Sigmoid colon (tissue), 4 donors: ENCODE measurements at regions not wholly inside any gene's neighbourhood (a gene's known extent, or its start where the extent isn't known, plus 50 kb on each side); places are given as distances from the start of the nearest gene placed in this dataset.

ENCODE experiments used
- CTCF ChIP-seq, 4 experiments: fragments of 450-650 bp in 3 of 4; fragments of 200-600 bp in 1 of 4; IDR thresholded peaks; one replicate each; pipeline ENCODE4 v1.5.1; 2016 to 2019; ENCODE audit warnings: antibody characterized with exemption in 4 of 4, mild to moderate bottlenecking in 3 of 4, moderate library complexity in 2 of 4
- POLR2A ChIP-seq, 2 donors: fragments of 450-650 bp; IDR thresholded peaks; one replicate each; pipeline ENCODE4 v1.6.1; 2016; ENCODE audit warnings: antibody characterized with exemption in 2 of 2, mild to moderate bottlenecking in 2 of 2, moderate library complexity in 2 of 2
- POLR2AphosphoS5 ChIP-seq, 4 donors: sonication (generic); formaldehyde crosslinking; IDR thresholded peaks; one replicate each; pipeline ENCODE4 v1.6.1; 2017; ENCODE audit warnings: antibody characterized with exemption in 4 of 4

- TF ChIP-seq CTCF (IDR thresholded peaks at IDR 0.05) (no peak), POLR2A (IDR thresholded peaks at IDR 0.05) (no peak), POLR2AphosphoS5 (IDR thresholded peaks at IDR 0.05) (no peak)
These were observed 94.7 kb upstream of the PHF24 start for GRCh38 chr9:34863426-34863825.
